SU-DHL-6 (cell line): ENCODE measurements at regions not wholly inside any gene's neighbourhood (a gene's known extent, or its start where the extent isn't known, plus 50 kb on each side); places are given as distances from the start of the nearest gene placed in this dataset.

Source experiments
- EZH2phosphoT487 ChIP-seq: fragments of 200-600 bp; sonication (generic), shearing (Covaris generic); conservative IDR thresholded peaks from 2 replicates; pipeline ENCODE4 v1.6.1; 2018; ENCODE audit warnings: mild to moderate bottlenecking, antibody characterized with exemption, low read length, moderate library complexity, mixed read lengths
- TF ChIP-seq, protein P1 (sequence below): fragments of 200-600 bp; sonication (generic); IDR thresholded peaks from one replicate; pipeline ENCODE4 v1.5.1; 2017; ENCODE audit warnings: antibody characterized with exemption, mild to moderate bottlenecking, low read length, moderate library complexity; ENCODE audit not compliant: insufficient read depth, poor library complexity, severe bottlenecking

GRCh38 chr4:173747537-173748257 is 217.7 kb upstream of the HAND2 start:
- TF ChIP-seq, protein P1, sequence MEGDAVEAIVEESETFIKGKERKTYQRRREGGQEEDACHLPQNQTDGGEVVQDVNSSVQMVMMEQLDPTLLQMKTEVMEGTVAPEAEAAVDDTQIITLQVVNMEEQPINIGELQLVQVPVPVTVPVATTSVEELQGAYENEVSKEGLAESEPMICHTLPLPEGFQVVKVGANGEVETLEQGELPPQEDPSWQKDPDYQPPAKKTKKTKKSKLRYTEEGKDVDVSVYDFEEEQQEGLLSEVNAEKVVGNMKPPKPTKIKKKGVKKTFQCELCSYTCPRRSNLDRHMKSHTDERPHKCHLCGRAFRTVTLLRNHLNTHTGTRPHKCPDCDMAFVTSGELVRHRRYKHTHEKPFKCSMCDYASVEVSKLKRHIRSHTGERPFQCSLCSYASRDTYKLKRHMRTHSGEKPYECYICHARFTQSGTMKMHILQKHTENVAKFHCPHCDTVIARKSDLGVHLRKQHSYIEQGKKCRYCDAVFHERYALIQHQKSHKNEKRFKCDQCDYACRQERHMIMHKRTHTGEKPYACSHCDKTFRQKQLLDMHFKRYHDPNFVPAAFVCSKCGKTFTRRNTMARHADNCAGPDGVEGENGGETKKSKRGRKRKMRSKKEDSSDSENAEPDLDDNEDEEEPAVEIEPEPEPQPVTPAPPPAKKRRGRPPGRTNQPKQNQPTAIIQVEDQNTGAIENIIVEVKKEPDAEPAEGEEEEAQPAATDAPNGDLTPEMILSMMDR: no peak
- TF ChIP-seq EZH2phosphoT487: no peak
